HFFc6 (cell line): ENCODE measurements at regions not wholly inside any gene's neighbourhood (a gene's known extent, or its start where the extent isn't known, plus 50 kb on each side); places are given as distances from the start of the nearest gene placed in this dataset.

Experiments used
- DNase-seq: peaks from one replicate; pipeline ENCODE4 v3.0.0-alpha.2; 2018
- H3K27ac Mint-ChIP-seq: 2 replicates; pipeline ENCODE4 v1.8.0; 2020; ENCODE audit warnings: mild to moderate bottlenecking, mixed read lengths
- H3K27me3 Mint-ChIP-seq: 2 replicates; pipeline ENCODE4 v1.8.0; 2021; ENCODE audit warnings: mild to moderate bottlenecking, moderate library complexity, mixed read lengths; ENCODE audit not compliant: insufficient read depth
- H3K36me3 Mint-ChIP-seq: 2 replicates; pipeline ENCODE4 v1.8.0; 2021; ENCODE audit warnings: low read depth, mixed read lengths
- H3K4me1 Mint-ChIP-seq: 2 replicates; pipeline ENCODE4 v1.8.0; 2020; ENCODE audit warnings: low read depth, mixed read lengths
- H3K4me3 Mint-ChIP-seq: 2 replicates; pipeline ENCODE4 v1.8.0; 2020; ENCODE audit warnings: mild to moderate bottlenecking, moderate library complexity, mixed read lengths
- H3K9me3 Mint-ChIP-seq: 2 replicates; pipeline ENCODE4 v1.8.0; 2020; ENCODE audit warnings: mild to moderate bottlenecking, mixed read lengths
- TF ChIP-seq, protein P1 (sequence below): fragments of 200-600 bp; sonication (generic); IDR thresholded peaks from 2 replicates; pipeline ENCODE4 v1.5.0; 2021; ENCODE audit warnings: antibody characterized with exemption, mild to moderate bottlenecking

DNA sequence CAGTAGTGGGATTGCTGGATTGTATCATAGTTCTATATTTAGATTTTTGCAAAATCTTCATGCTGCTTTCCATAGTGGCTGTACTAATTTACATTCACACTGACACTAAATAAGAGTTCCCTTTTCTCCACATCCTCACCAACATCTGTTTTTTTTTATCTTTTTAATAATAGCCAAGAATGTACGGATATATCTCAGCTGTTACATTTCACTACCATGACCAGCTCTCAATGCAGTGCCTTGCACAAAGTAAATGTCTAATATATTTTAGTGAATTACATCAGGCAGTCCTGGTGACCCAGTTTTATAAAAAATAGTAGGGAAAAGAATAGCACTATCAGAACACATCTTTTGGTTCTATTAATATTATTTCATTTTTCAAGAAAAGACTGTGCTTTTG, 161.8 kb downstream of the LNPK start:
- Mint-ChIP-seq H3K27me3 (no peaks in the 10 kb centered on the region; the same call in 1 of the 2 replicates), H3K4me3 (no peak overlapping the region), H3K9me3 (no peaks in the 10 kb centered on the region), H3K36me3 (no peaks in the 10 kb centered on the region), H3K27ac (no peak overlapping the region), H3K4me1 (peaks cover 67% of the 10 kb centered on the region)
- no peak for DNase-seq
- TF ChIP-seq, protein P1, sequence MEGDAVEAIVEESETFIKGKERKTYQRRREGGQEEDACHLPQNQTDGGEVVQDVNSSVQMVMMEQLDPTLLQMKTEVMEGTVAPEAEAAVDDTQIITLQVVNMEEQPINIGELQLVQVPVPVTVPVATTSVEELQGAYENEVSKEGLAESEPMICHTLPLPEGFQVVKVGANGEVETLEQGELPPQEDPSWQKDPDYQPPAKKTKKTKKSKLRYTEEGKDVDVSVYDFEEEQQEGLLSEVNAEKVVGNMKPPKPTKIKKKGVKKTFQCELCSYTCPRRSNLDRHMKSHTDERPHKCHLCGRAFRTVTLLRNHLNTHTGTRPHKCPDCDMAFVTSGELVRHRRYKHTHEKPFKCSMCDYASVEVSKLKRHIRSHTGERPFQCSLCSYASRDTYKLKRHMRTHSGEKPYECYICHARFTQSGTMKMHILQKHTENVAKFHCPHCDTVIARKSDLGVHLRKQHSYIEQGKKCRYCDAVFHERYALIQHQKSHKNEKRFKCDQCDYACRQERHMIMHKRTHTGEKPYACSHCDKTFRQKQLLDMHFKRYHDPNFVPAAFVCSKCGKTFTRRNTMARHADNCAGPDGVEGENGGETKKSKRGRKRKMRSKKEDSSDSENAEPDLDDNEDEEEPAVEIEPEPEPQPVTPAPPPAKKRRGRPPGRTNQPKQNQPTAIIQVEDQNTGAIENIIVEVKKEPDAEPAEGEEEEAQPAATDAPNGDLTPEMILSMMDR: no peak

DNA sequence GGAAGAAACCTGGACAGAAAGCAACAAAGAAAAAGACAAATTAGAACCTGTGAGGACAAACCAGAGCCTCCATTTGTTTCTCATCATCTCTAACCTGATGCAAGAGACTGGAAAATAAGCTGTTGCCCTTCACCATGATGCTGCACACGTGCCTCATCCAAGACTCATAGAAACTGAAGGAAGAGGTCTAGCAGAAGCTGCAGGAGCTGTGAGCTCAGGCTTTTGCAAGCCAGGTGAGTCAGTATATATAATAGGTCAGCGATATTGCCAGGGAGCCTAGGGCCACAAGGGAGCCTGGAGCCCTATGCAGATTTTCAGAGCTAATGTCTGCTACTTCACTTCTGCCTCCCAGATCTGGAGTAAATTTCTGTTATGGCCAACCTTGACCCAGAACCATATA, 163.1 kb downstream of the LNPK start:
- TF ChIP-seq, protein P1: no peak
- no peak overlapping the region for H3K4me3 Mint-ChIP-seq

DNA sequence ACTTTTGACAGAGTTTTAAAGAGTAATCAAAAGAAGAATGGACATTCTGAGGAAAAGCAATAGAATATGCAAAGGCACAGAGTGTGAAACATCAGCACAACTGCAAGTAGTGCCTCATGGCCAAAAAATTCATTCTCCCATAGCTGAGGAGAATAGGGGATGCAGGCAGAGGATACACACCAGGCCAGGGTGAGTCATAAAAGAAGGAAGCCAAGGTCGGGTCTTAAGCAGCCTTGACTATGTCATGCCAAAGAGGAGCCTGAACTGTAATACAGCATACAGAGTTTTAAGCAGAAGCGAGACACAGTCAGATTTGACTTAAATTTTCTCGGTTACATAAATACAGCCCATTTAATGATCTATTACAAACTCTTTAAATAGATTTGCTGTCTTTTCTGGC, 165.0 kb downstream of the LNPK start:
- TF ChIP-seq, protein P1: no peak
- Mint-ChIP-seq H3K36me3 (no peaks in the 10 kb centered on the region), H3K4me1 (peaks cover 60% of the 10 kb centered on the region), H3K27me3 (no peaks in the 10 kb centered on the region; the same call in 1 of the 2 replicates), H3K27ac (peak overlapping the region; percentile 56), H3K9me3 (no peaks in the 10 kb centered on the region), H3K4me3 (peak overlapping the region; percentile 42)
- peak; percentile 91 for DNase-seq

More for the DNA sequence above, 163.1 kb downstream of the LNPK start:
- DNase-seq: no peak
- no peaks in the 10 kb centered on the region; the same call in 1 of the 2 replicates for H3K27me3 Mint-ChIP-seq
- no peaks in the 10 kb centered on the region for H3K9me3 Mint-ChIP-seq
- H3K4me1 Mint-ChIP-seq: peaks cover 62% of the 10 kb centered on the region
- H3K27ac Mint-ChIP-seq: no peak overlapping the region
- H3K36me3 Mint-ChIP-seq: no peaks in the 10 kb centered on the region

DNA sequence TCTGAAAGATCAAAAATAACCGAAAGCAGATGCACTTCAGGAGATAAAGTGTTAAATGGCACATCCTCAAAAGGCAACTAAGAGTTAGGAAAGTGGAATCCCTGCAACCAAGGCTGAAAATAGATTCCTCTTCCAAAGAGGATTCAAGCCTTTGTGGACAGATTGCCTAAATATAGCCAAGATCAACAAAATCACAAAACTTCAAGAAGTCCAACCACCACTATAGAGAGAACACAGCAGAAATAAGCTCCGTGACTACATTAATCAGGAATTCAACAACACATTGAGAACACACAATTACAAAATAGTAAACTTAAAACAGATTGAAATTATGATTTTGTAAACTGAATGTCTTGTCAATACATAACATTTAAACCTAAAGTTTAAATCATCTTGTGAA, 165.7 kb downstream of the LNPK start:
- Mint-ChIP-seq H3K27me3 (no peaks in the 10 kb centered on the region; the same call in 1 of the 2 replicates), H3K27ac (peak overlapping the region; percentile 56; the same call in 1 of the 2 replicates), H3K9me3 (no peaks in the 10 kb centered on the region), H3K4me3 (no peak overlapping the region), H3K4me1 (peaks cover 60% of the 10 kb centered on the region), H3K36me3 (no peaks in the 10 kb centered on the region)
- TF ChIP-seq, protein P1: no peak
- DNase-seq: no peak

DNA sequence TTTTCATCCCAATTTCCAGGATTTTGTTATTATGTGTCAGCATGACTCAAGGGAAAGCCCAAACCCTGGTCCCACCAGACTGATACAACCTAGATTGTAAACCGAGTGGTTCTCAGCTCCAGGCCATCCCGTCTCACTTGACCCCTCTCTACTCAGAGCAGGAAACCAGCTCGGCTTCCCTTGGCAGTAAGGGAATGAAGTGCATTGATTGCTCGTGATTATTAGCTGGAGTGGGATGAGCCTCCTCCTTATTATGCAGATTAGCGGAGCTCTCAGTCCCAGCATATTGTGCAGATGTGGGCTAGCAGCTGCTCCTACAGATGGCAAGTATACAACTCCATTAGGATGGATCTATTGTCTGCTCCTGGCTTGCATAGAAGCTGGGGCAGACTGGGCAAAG, 167.6 kb downstream of the LNPK start:
- H3K9me3 Mint-ChIP-seq: no peaks in the 10 kb centered on the region
- H3K27me3 Mint-ChIP-seq: peaks cover 2% of the 10 kb centered on the region; the same call in 1 of the 2 replicates
- TF ChIP-seq, protein P1: no peak
- peaks cover 54% of the 10 kb centered on the region for H3K4me1 Mint-ChIP-seq
- H3K36me3 Mint-ChIP-seq: no peaks in the 10 kb centered on the region
- no peak overlapping the region for H3K4me3 Mint-ChIP-seq
- no peak overlapping the region for H3K27ac Mint-ChIP-seq
- no peak for DNase-seq

DNA sequence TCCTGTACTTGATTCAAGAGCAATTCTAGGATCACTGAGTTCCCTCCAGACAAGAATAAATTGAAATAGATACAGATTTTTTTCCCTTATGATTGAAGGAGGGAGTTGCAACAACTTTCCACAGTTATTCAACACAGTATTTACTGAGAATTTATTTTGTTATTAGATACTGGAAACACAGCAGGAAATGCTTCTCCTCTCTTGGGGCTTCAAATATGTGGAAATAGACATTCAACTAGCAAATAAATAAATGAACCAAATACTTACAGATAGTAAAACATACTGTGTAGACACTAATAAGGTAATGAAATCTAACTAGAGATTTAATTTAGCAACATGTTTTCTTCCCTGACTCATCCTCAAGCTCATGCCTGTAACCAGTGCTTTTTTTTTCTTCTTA, 169.2 kb downstream of the LNPK start:
- peaks cover 41% of the 10 kb centered on the region for H3K4me1 Mint-ChIP-seq
- H3K27me3 Mint-ChIP-seq: peaks cover 2% of the 10 kb centered on the region; the same call in 1 of the 2 replicates
- H3K4me3 Mint-ChIP-seq: no peak overlapping the region
- TF ChIP-seq, protein P1: no peak
- no peak overlapping the region for H3K27ac Mint-ChIP-seq
- H3K36me3 Mint-ChIP-seq: no peaks in the 10 kb centered on the region
- no peaks in the 10 kb centered on the region for H3K9me3 Mint-ChIP-seq
- DNase-seq: no peak
